HG03457 (cell line): ENCODE measurements at regions not wholly inside any gene's neighbourhood (a gene's known extent, or its start where the extent isn't known, plus 50 kb on each side); places are given as distances from the start of the nearest gene placed in this dataset.
"Not testable (repeated sequence)": the region's sequence is repeated elsewhere in the genome, so short reads cannot be mapped to it uniquely, and the experiment has no call there.

Source experiments
- ATAC-seq: cut with Tn5 transposase; IDR thresholded peaks from one replicate; pipeline ENCODE4 v1.9.1; 2021; ENCODE audit warnings: moderate number of reproducible peaks; ENCODE audit not compliant: unreplicated experiment

DNA sequence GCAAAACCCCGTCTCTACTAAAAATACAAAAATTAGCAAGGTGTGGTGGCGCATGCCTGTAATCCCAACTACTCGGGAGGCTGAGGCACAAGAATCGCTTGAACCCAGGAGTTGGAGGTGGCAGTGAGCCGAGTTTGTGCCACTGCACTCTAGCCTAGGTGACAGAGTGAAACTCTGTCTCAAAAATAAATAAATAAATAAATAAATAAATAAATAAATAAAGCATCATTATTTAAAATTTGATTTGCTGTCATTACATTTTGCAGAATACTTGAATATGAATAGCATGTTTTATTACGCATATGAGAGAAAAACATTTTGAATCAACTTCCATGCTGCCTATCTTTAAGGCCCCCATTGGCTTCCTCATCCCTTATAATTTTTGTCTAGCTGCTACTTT lies 53.4 kb upstream of the MED14 start:
- not testable (repeated sequence) for ATAC-seq

DNA sequence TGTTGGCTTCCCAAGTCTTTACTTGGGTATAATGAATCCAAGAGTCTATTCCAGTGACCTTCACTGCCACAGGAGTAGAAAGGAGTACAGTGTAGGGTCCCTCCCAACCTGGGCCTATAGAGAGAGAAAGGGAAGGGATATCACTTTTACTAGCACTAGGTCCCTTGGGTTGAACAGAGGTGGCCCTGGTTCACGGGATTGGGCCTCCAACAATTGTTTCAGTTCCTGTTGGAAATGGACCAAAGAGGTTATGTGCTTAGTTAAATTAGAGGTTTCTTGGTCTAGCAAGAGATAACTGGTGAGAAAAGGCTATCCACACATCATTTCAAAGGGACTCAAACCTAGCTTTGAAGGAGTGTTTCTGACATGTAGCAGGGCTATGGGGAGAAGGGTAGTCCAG lies 57.1 kb upstream of the MED14 start:
- ATAC-seq, result no peak

- not testable (repeated sequence) for ATAC-seq
Measured at GRCh38 chrX:40794829-40795130, 59.4 kb upstream of the MED14 start.

DNA sequence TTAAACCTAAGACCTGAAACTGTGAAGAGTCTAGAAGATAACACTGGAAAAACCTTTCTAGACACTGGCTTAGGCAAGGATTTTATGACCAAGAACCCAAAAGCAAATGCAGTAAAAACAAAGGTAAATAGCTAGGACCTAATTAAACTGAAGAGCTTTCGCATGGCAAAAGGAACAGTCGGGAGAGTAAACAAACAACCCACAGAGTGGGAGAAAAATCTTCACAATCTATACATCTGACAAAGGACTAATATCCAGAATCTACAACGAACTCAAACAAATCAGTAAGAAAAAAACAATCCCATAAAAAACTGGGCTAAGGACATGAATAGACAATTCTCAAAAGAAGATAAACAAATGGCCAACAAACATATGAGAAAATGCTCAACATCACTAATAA lies 64.4 kb upstream of the MED14 start:
- ATAC-seq, result not testable (repeated sequence)

GRCh38 chrX:40805404-40805803 lies 70.1 kb upstream of the MED14 start:
- no peak for ATAC-seq

DNA sequence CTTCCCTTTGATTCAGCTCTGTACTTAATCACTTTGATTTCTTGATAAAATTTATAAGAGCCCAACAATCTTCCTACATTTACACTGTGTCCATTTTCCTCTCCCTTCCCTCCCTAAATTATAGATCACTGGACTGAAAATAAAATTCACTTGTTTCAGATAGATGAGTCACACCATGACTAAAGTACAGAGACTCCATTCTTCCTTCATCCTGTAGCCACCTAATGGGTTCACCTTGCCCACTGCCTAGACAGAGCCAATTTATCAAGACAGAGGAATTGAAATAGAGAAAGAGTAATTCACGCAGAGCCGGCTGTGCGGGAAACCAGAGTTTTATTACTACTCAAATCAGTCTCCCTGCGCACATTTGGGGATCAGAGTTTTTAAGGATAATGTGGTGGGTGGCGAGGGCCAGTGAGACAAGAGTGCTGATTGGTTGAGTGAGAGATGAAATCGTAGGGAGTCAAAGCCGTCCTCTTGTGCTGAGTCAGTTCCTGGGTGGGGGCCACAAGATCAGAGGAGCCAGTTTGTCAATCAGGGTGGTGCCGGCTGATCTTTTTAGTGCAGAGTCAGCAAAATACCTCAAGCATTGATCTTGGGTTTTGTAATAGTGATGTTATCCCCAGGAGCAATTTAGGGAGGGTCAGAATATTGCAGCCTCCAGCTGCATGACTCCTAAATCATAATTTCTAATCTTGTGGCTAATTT lies 71.3 kb upstream of the MED14 start:
- no peak for ATAC-seq

- ATAC-seq, result no peak
Measured at GRCh38 chrX:40807384-40807783, 72.0 kb upstream of the MED14 start.

- ATAC-seq, result no peak
Measured at GRCh38 chrX:40808203-40808602, 72.9 kb upstream of the MED14 start.

GRCh38 chrX:40809210-40809609 lies 73.9 kb upstream of the MED14 start:
- ATAC-seq, result no peak

GRCh38 chrX:40815045-40815444 lies 79.7 kb upstream of the MED14 start:
- ATAC-seq, result not testable (repeated sequence)

GRCh38 chrX:40816906-40817305 lies 81.6 kb upstream of the MED14 start:
- ATAC-seq, result no peak

DNA sequence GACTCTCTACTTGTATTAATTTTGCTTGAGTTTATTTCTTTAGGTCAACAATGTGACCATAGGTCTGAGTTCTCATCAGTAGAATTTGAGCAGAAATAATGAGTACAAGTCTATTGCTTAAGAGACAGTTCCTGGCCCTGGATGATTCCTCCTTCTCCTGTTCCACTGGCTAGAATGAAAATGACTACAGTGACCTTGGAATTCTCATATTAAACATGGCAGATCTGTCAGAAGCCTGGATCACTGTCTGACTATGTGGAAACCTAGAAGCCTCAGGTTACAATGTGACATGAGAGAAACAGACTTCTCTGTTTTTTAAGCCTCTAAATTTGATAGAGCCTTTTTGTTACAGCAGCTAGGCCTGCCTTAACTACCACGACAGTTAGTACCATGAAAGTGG lies 82.9 kb upstream of the MED14 start:
- ATAC-seq, result no peak

DNA sequence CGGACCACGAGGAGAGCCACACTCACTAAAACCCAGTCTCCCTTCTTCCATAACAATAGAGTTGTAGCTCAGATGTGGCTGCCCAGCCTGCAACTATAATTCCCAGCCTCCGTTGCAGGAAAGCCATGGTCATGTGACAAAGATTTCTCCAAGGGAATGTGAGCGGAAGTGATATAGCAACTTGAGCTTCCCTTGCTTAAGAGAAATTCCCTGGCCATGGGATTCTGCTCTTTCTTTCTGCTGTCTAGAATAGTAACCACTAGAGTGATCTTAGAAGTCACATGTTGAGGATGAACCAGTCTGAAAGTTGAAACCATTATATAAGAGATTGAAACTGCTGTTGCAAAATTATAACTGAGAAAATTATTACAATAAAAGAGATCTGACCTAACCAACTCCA lies 86.4 kb upstream of the MED14 start:
- no peak for ATAC-seq

DNA sequence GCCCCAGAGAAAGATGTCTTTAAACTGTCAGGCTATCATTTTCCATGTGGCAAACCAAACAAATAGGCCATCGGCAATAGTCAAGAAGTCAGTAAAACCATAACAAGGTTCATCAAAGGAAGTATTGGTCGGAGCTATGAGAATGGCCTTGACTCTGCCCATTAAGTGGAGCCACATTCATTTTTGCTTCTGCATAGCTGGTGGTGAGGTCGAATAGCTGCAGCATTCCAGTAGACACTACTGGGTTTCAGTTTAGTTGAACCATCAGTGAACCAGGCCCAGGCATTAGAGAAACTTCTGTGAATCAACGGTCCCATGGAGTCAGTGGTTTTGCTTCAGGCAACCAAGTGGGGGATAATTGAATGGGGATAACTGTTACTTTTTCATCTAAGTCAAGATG lies 92.0 kb upstream of the MED14 start:
- ATAC-seq, result no peak

DNA sequence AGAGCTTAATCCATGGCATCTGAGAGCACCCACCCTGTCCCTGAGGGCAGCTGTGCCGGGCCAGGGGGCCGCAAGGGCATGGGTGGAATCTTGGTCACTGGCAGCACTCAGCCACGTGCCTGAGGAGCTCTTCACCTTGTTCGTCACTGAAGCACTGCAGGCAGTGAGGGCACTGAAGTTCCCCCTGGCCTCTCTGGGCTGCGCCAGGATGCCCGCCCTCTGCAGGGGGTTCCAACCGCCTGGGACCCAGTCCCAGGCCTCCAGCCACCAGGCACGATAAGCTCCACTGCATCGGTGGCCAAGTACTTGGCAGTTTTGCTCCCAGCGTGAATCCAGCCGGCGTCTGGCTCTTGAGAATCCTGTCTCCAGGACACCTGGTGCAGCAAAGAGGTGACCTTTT lies 96.4 kb upstream of the MED14 start:
- ATAC-seq, result no peak

GRCh38 chrX:40832723-40833122 lies 97.4 kb upstream of the MED14 start:
- no peak for ATAC-seq

GRCh38 chrX:40834225-40834624 lies 98.9 kb upstream of the MED14 start:
- no peak for ATAC-seq

GRCh38 chrX:40835526-40835925 lies 100.2 kb upstream of the MED14 start:
- no peak for ATAC-seq

- no peak for ATAC-seq
Measured at GRCh38 chrX:40843643-40844042, 108.3 kb upstream of the MED14 start.

DNA sequence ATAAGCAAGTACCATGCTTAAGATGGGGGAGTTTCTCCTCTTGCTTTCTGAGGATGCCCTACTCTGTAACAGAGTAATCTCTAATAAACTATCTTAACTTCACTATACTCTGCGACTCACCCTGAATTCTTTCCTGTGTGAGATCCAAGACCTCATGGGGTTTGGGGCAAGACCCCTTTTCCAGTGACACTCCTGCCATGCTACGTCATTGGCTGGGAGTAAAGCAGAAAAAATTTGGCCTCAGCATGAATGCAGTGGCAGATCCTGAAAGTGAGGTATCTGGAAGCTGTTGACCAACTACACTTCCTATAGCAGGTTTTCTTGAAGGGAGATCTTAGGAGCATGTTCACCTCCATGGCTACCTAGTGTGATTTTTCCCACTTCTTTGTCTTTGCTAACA lies 109.1 kb upstream of the MED14 start:
- ATAC-seq, result no peak

GRCh38 chrX:40845331-40845911 lies 110.1 kb upstream of the MED14 start:
- no peak for ATAC-seq

GRCh38 chrX:40849906-40850823 lies 114.8 kb upstream of the MED14 start:
- no peak for ATAC-seq
